NCI-H187 (cell line): ENCODE measurements at regions not wholly inside any gene's neighbourhood (a gene's known extent, or its start where the extent isn't known, plus 50 kb on each side); places are given as distances from the start of the nearest gene placed in this dataset.

Experiments used
- DNase-seq, 2 experiments: peaks; one replicate each; lab custom pipeline; 2025; lab: John Stamatoyannopoulos, UW

DNA sequence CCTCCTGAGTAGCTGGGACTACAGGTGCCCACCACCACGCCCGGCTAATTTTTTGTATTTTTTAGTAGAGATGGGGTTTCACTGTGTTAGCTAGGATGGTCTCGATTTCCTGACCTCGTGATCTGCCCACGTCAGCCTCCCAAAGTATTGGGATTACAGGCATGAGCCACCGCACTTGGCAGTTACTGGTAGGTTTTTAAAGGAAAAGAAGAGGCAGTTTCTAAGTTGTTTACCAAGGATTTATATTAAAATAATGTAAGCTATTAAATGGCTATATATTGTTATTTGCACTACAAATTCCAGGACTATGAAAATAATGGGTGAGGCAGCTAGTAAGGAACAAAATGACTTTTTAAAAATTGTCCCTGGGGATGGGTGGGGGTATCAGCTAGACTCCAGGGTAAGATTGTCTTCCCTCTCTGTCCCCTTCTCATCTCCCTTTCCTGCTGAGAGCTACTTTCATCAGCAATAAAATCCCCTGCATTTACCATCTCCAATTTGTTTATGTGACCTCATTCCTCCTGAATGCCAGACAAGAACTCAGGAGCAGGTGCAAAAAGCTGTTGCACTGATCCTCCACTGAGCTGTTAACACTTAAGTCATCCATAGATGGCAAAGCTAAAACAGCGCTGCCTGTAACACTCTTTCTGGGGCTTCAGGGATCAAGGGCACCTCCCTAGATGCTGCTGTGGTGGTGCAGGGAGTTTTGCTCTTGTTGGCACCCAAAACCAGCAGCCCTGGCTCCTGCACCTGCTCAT is 165.2 kb downstream of the ZPLD1 start:
- DNase-seq: no peak

DNA sequence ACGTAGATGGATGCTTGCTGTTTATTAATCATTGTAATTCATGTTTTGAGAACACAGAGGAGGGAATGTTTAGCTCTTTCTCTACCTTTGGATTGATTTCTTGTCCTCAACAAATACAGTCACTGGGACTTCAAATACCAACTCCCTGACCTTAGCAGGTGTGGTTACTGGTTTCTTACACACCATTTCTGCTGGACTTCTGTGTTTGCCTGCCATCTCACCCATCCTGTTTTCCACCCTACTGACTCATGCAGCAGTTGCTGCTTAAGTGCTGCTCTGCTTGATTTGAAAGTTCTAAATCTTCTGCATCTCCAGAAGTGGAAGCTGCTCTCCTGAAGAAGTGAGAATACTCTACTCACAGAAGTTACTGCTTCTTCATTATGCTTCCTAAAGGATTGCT is 170.3 kb downstream of the ZPLD1 start:
- DNase-seq: no peak

DNA sequence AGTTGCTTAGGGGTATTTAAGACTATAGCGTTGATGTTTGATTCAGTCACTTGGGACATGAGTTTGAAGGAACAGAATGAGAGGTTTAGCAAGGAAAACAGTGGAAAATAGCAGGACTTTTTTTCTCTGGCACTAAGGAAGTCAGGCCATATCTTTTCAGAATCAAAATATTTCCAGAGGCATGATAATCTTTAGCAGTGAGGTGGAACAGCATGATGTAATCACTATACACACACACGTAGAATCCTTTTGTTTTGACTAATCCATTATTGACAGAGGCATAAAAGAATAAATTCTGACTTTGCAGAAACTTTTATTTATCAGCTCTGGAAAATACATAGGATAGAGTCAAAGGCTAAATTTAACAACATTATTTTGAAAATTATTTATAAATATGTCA is 174.1 kb downstream of the ZPLD1 start:
- no peak for DNase-seq

DNA sequence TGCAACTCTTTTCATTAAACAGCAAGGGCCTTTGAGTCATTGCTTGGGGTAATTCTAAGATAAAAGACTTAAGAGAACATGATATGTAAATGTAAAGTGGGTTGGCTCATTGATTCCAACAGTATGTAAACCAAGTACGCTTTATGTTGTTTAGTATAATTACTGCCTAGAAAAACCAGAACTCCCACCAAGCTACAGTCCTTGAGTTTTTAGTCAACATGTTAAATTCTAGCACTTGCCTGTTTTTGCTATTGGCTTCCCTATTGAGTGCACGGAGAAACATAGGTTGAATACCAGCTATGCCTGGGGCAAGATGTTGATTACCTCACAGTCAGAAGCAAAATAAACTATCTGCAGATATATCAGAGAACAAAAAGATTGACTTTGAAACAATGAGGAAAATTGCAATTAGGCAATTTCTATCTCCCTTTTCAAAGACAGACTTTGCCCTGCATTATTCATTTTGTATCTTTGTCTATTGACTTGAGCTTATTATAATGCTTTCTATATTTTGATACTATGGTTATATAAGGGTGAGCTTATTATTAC is 179.3 kb downstream of the ZPLD1 start:
- no peak for DNase-seq

DNA sequence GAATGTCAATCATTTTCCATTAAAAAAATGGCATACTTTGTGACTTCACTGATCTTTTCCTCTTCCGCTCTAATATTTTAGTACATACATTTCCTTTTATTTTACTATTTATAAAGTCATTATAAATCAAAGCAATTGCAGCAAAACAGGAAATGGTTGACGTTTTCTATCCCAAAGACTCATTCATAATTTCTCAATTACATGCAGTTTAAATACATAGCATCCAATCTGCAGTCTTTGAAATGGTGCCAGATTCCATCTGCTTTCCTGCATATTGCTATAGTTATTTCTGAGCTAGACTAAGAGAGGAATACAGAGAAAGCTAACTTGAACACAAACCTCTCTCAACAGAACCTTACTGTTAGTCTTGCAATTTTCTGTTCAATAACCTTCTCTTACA is 179.8 kb downstream of the ZPLD1 start:
- no peak for DNase-seq

DNA sequence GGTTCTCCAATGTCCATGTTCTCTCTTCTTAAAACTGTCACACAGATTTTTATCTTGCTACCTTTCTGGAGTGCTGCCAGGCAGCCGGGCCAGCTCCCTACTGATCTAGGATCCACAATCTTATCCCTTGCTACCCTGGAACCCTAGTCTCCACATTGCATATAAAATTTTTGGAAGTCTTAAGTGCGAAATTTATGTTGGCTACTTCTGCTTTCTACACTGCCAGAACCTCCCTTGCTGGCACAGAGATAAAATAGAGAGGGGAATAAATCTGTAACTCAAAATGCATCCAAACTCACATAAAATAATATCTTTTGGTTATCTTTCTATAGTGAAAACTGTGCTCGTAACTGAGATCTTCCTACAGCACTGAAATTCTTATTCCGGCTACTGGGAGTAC is 182.6 kb downstream of the ZPLD1 start:
- no peak for DNase-seq

DNA sequence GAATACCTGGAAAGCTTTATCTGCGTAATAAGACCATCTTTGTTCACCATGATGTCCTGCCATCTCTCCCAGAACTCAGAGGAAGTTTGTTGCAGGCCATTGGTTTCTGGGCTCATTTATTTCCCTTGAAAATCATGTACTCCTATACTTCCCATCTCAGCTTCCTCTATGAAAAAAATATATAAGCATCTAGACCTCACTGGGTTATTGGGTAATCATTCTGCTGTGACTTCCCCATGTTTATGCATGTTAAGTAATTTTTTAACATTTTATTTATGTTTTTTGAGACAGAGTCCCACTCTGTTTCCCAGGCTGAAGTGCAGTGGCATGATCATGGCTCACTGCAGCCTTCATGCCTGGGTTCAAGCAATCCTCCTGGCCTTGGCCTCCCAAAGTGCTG is 184.5 kb downstream of the ZPLD1 start:
- DNase-seq: no peak

DNA sequence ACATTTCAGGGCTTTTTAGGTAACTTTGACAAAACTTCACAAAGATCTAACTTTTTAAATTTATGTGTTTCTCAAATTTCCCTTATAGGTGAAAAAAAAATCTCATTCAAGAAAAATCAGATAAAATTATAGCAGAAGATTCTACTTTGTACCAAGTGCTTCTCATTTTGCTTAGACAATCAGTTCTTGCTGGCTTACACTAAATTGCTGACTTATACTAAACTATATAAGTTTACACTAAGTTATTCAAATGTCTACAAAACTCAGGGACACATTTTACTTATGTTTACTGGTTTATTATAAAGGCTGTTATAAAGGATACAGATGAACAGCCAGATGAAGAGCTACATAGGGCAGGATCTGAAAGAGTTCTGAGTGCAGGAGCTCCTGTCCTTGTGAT is 195.1 kb downstream of the ZPLD1 start:
- DNase-seq: no peak

DNA sequence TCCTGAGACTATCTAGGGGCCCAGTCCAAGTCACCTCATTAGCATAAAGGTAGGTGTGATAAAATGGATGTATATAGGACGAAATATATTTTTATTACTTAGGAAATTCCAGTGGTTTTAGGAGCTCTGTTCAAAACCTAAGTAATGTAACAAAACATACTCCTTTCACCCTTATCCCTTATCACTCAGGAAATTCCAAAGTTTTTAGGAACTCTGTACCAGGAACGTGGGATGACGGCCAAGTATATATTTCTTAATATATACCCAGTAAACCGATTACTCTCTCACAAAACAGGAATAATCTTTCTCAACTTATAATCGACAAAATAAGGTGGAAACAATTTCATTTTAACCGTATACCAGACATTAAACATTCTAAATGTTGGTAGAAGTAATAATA is 195.7 kb downstream of the ZPLD1 start:
- DNase-seq: no peak

DNA sequence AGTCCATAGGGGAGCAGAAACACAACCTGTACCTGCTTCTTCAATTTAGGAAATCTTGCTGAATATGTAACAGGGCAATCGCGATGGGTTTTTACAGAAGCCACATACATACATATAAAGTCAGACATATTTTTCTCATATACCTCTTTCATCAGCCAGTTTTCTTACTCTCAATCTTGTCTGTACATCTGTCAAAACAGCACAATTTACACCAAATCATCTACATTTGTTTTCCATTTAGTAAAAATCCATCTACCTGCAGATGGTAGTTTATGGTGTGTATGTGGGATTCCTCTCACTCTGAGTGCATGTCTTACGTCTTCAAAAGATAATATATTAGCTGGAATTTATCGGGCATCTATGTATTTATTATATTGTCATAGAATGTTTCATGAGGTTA is 208.7 kb downstream of the ZPLD1 start:
- DNase-seq: no peak

DNA sequence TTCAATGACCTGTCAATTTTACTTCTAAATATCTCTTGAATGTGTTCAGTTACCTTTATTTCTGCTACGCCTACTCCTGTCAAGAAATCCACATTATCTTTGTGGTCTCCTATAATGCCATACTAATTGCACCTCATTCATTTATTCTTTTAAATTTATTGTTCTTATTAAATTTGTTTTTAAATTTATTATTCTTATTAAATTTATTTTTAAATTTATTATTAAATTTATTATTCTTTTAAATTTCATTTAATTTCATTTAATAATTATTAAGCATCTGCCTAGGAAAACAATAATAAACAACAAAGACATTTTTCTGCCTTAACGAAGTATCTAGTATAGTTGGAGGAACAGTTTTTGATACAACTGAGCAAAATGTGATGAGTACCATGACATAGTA is 211.7 kb downstream of the ZPLD1 start:
- DNase-seq: no peak

DNA sequence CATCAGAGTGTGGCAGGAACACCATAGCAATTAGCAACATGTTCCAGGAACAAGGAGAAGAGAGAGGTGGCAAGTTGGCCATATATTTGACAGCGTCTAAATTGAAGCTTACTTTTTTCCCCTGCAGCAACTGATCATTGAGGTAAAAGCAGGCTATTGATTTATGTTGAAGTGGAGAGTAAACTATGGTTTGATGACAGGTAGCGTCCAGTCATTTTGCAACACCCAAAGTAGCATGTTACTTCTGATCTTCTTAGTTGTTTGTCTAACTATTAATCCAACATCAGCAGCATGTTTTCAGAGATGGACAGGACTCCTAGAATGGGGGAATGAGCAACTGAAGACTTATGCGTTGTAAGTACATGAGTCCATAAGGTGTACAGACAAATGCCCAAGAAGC is 225.8 kb downstream of the ZPLD1 start:
- DNase-seq: no peak

DNA sequence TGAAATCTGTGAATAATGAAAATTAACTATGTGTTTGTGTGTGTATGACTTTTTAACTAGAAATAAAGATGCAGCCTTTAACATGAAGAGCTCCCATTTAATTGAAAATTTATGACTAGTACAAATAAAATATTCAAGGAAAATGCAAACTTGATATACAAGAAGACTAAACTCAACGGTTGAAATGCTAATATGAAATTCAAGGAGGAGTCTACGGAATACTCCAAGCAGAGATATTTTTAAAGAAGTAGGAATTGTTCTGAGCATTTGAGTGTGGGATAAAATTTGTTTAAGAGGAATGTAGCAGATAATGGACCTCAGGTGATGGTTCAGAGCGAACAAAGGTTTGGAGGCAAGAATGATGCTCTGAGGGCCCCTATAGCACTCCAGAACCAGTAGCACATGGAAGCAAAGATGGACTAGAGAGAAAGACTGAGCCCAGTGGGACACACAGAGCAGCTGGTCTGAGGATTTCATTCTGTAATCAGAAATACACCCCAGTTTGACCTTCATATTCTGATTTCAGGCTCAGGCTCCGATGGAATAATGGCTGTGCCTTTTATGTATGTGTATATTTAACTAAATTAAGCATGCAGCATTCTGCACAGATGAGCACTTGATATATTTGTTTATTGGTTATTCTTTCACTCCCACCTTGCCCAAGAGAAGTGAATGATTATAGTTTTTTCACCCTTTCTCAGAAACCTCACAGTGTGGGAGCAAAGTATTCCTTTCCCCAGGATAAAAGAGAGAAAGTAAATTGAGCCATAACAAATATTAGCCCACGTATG is 227.1 kb downstream of the ZPLD1 start:
- DNase-seq: no peak

DNA sequence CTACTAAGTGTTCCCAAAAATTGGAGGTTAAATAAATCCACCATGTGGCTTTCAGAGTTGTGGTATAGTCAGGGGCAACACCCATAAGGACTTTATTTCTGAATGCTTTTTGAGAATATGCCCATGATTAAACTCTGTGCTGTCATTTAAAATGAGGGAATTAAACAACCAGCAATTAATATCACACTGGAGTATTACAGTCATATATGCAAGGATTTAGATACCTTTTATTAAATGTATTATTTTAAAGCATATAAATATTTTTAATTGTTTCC is 227.6 kb downstream of the ZPLD1 start:
- DNase-seq: no peak

DNA sequence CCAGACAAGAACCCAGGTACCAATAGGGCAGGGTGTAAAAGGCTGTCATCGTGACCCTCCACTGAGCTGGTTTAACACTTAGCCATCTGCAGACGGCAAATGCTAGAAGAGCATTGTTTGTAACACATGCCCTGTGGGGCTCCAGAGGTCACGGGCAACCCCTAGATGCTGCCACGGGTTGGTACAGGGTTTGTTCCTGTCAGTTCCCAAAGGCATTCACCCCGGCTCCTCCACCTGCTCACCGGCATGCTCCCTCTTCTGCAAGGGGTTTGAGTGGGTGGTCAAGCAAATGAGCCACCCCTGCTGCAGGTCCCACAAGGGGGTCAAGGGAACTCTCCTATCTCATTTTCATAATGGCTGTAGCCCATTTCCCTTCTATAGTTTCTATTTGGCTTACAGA is 229.3 kb downstream of the ZPLD1 start:
- DNase-seq: no peak

DNA sequence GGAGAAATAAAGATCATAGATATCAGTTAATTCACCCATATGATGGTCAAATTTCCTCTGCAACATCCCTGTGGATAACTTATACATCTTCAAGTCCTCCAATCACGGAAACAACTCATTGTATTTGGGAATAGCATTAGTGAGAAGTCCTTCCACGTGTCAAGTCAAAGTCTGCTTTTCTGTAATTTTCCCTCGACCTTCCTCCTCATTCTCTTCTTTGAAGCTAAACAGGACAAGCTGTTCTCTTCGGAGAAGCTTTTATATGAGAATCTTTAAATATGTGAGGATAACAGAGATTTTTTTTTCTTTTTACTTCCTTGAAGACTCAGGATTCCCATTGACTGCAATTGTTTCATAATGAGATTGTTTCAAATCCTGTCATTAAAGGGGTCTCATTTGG is 230.4 kb downstream of the ZPLD1 start:
- DNase-seq: no peak

DNA sequence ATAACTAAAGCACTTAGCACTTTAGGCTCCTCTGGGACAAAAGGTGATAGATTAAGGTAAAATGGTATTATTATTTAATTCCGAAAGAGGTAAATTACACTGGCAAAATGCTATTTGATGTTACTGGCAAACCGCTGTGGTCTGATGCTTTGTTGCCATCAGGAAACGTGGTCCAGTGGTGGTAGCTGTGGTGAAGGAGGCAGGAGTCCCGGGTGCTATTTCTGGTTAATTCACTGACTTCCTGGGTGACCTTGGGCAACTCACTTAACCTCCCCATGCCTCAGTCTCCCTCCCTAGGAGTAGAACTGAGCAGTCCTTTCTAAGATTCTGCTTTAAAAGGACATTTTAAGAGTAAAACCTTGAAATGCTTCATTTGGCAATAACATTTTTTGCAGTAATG is 233.4 kb downstream of the ZPLD1 start:
- DNase-seq: no peak

DNA sequence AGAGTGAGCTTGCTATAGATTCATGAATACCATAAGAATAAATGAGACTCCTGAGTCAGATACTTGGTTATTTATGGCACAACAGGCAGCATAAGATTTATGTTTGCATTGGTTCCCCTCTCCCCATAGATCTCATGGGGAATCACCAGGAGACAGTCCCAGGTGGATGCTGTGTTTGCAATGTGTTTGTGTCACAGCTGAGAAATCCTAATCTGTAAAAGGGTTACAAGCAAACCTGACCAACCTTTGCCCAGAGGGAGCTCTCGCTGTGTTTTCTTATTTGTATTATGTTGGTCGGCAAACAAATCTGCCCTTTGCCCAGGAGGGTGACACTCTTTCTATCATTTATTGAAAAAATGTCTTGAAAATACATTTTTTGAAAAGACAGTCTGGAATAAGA is 236.2 kb downstream of the ZPLD1 start:
- no peak for DNase-seq

DNA sequence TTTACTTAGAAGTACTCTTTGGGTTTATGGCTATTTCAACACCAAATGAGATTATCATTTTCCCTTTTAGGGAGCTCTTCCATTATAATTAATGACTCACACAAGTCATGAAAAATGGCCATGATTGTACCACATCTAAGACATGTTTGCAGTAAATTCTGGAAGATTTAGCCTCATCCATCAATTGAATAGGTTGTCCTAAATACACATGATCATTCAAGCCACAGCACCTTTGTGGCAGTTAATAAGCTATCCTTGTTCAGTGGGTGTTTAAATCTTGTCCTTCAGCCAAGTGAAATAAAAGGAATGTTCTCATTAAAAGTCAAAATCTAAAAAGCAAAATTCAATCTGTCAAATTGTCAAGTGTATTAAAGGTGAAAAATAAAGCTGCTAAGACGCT is 237.5 kb downstream of the ZPLD1 start:
- no peak for DNase-seq

DNA sequence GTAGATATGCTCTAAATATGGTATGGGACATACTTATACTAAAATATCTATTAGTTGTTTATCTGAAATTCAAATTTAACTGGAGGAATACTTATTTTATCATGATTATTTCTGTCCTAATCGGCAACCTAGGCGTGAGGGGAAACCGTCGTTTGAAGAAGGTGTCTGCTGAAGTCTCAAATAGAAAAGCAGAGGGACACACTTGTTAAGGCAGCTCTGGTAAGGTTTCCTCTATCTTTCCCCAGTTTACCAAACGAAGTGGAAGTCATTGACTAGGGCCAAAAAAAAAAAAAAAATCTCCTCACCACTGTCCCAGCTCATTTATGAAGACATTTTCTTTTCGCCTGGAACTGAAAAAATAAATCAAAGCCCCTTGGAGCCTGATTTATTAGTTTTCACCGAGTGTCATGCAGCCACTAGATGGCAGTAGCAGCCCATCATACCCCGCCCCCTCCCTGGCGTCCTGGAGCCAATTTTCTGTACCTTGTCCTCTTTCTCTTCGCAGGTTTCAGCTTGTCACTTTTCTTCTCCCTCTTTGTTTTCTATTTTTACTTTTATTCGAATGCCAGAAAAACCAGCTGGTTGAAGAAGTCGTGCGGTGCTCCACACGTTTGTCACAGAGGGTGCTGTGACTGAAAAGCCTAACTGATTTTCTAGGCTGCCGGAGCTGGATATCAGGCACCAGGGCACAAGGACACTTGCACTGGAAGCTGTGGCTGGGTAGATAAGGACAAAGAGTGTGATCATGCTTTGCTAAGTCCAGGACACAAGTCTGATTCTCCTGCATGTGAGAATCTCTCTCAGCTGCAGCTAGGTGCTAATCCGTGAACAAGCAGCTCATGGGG is 238.7 kb downstream of the ZPLD1 start:
- peak; percentile 41 to 42 for DNase-seq

DNA sequence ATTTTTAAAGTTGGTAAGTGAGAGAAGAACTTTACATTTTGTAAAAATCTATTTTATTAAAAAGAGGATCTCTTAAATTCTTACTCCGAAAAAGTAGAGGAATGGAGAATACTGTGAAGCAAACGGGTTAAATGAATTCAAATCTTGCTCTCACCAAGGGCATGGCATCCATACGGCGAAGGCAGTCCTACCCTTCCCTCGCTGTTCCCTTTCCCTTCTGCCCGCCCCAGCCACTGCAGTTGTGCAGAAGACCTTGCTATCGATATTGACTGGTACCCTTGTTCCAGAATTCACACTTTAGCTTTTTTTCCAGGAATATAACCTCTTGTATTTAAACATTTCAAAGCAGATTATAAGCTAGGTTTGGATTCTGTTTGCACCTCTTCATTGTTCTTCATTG is 239.5 kb downstream of the ZPLD1 start:
- DNase-seq: no peak

DNA sequence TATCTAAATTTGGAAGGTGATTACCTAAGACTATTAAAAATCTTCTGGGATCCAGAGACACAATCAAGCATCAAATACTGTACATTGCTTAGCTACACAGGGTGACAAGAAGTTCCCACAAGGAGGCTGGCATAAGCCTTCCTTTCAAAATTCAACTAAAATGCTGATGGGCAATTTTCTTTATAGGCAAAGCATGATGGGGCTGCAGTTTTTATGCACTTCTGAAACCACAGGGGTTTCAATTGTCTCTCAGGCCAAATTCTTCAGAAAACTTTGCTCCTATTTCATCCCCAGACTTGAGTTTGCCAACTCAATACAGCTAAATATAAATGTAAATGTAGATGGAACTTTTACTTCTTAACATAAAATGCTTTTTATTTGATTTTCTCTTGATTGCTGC is 241.6 kb downstream of the ZPLD1 start:
- DNase-seq: no peak

DNA sequence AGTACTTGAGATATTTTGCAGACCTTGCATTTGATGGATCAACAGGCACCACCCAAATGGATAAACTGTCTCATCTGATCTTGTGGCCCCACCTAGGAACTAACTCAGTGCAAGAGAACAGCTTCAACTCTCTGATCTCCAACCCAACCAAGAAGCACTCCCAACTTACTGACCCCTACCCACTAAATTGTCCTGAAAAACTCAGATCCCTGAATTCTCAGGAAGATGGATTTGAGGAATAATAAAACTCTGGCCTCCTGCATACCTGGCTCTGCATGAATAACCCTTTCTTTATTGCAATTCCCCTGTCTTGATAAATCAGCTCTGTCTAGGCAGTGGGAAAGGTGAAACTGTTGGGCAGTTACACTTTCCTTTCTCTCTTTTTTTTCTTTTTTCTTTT is 247.9 kb downstream of the ZPLD1 start:
- no peak for DNase-seq
